ENCODE measurements at regions not wholly inside any gene's neighbourhood (a gene's known extent, or its start where the extent isn't known, plus 50 kb on each side); places are given as distances from the start of the nearest gene placed in this dataset.

DNA sequence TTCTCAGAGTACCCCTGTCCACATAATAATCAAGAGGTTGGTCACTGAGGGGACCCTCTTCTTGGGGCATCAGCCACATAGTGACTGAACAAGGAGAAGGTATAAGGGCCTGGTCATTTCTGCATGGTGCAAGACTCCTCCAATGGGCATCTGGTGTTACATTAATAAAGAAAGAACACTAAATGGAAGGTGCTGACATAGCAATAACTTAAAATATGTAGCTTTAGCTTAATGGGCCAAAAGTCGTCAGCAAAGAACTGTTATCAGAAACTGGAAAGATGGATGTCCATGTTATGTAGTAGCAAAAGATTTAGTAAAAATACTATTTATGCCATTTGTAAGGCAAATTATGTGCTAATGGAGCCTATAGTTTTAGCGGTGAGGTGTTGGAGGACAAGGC, 916.5 kb upstream of the SOX11 start:
- no peaks in the 10 kb centered on the region for H3K79me2 ChIP-seq (ENCODE audit: insufficient read depth, low read length)
- H3K4me3 ChIP-seq (replicated peaks in 1 of 3; ENCODE audit: insufficient read depth in 1 of 3, low read depth in 2 of 3, low read length in 3 of 3): no peak overlapping the region
- H2AFZ ChIP-seq (ENCODE audit: low read length): no peak overlapping the region
- ATAC-seq (no peak), FAIRE-seq (no peak), DNase-seq (ENCODE audit: low spot score) (no peak)
- H3K27me3 ChIP-seq (ENCODE audit: control insufficient read depth in 1 of 2, insufficient read depth in 2 of 2, low read length in 2 of 2): no peaks in the 10 kb centered on the region; a peak in 1 of 5 replicates
- 15% methylated on average over 2 of the region's 2 CpGs for WGBS (ENCODE audit: low lambda C conversion rate)
- no peak overlapping the region for H3K4me2 ChIP-seq (ENCODE audit: low read depth, low read length)
- TF ChIP-seq MAFK (conservative IDR thresholded peaks at IDR 0.05 in 1 of 2, IDR thresholded peaks at IDR 0.05 in 1 of 2; ENCODE audit: low read length in 2 of 2) (peak; percentile 73 to 91), MAFF (IDR thresholded peaks at IDR 0.05; ENCODE audit: low read depth, low read length) (peak; percentile 82), CHCHD3 (CRISPR knock-in tag; IDR thresholded peaks at IDR 0.05) (no peak)
- POLR2A ChIA-PET: no interaction called here
- H3K9me3 ChIP-seq (ENCODE audit: low read length): peaks cover 97% of the 10 kb centered on the region
- in situ Hi-C loops (cut with HindIII; ENCODE audit: extremely low pct_ligation_motif_present, low pct_unique_long_range_greater_than_20kb): no loop called here
- H3K27ac ChIP-seq (ENCODE audit: extremely low read length, insufficient read depth, low read length): no peak overlapping the region
- H4K20me1 ChIP-seq (ENCODE audit: insufficient read depth, low read length): no peaks in the 10 kb centered on the region
- BruUV-seq (replicated peaks): no TSS peak
- H3K9ac ChIP-seq (ENCODE audit: insufficient read depth, low read depth, low read length): no peak overlapping the region
- no peaks in the 10 kb centered on the region for H3K4me1 ChIP-seq (ENCODE audit: insufficient read depth, low read length)
- intact Hi-C loops (cut with micrococcal nuclease; ENCODE audit: unreplicated experiment): no loop called here
- no peaks in the 10 kb centered on the region for H3K36me3 ChIP-seq (replicated peaks in 1 of 2; ENCODE audit: control insufficient read depth in 1 of 2, insufficient read depth in 2 of 2, low read length in 2 of 2)
- CTCF ChIA-PET (ENCODE audit: low intra/inter-chr PET ratio, low total read pairs): no interaction called here

DNA sequence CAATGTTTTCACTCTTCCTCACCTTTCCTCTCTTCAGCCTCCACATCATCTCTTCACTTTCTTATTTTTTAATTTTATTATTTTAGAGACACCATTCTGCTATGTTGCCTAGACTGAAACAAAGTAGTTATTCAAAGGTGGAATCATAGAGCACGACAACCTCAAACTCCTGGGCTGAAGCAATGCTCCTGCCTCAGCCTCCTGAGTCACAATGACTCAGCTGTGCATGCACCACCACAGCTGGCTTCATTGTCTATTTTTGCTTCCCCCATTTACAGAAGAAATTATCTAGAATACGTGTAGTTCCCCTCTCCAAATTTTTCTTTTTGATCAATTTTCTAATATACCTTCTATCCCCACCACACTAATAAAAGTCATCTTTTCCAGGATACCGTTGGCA, 911.5 kb upstream of the SOX11 start:
- 0% methylated on average over 3 of the region's 3 CpGs for WGBS (ENCODE audit: low lambda C conversion rate)
- in situ Hi-C loops (cut with HindIII; ENCODE audit: extremely low pct_ligation_motif_present, low pct_unique_long_range_greater_than_20kb) (no loop called here), intact Hi-C loops (cut with micrococcal nuclease; ENCODE audit: unreplicated experiment) (no loop called here)
- no peaks in the 10 kb centered on the region; a peak in 1 of 5 replicates for H3K27me3 ChIP-seq (ENCODE audit: control insufficient read depth in 1 of 2, insufficient read depth in 2 of 2, low read length in 2 of 2)
- no peaks in the 10 kb centered on the region for H3K4me1 ChIP-seq (ENCODE audit: insufficient read depth, low read length)
- H2AFZ ChIP-seq (ENCODE audit: low read length): no peak overlapping the region
- no peak overlapping the region for H3K4me3 ChIP-seq (replicated peaks in 1 of 3; ENCODE audit: insufficient read depth in 1 of 3, low read depth in 2 of 3, low read length in 3 of 3)
- no peak overlapping the region for H3K4me2 ChIP-seq (ENCODE audit: low read depth, low read length)
- no peaks in the 10 kb centered on the region for H3K79me2 ChIP-seq (ENCODE audit: insufficient read depth, low read length)
- TF ChIP-seq, protein P1, sequence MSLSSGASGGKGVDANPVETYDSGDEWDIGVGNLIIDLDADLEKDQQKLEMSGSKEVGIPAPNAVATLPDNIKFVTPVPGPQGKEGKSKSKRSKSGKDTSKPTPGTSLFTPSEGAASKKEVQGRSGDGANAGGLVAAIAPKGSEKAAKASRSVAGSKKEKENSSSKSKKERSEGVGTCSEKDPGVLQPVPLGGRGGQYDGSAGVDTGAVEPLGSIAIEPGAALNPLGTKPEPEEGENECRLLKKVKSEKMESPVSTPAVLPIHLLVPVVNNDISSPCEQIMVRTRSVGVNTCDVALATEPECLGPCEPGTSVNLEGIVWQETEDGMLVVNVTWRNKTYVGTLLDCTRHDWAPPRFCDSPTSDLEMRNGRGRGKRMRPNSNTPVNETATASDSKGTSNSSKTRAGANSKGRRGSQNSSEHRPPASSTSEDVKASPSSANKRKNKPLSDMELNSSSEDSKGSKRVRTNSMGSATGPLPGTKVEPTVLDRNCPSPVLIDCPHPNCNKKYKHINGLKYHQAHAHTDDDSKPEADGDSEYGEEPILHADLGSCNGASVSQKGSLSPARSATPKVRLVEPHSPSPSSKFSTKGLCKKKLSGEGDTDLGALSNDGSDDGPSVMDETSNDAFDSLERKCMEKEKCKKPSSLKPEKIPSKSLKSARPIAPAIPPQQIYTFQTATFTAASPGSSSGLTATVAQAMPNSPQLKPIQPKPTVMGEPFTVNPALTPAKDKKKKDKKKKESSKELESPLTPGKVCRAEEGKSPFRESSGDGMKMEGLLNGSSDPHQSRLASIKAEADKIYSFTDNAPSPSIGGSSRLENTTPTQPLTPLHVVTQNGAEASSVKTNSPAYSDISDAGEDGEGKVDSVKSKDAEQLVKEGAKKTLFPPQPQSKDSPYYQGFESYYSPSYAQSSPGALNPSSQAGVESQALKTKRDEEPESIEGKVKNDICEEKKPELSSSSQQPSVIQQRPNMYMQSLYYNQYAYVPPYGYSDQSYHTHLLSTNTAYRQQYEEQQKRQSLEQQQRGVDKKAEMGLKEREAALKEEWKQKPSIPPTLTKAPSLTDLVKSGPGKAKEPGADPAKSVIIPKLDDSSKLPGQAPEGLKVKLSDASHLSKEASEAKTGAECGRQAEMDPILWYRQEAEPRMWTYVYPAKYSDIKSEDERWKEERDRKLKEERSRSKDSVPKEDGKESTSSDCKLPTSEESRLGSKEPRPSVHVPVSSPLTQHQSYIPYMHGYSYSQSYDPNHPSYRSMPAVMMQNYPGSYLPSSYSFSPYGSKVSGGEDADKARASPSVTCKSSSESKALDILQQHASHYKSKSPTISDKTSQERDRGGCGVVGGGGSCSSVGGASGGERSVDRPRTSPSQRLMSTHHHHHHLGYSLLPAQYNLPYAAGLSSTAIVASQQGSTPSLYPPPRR (CRISPR knock-in tag; IDR thresholded peaks at IDR 0.05; ENCODE audit: borderline replicate concordance): no peak
- TF ChIP-seq ZNF460 (CRISPR knock-in tag; IDR thresholded peaks at IDR 0.05; ENCODE audit: borderline replicate concordance): no peak
- TF ChIP-seq TEAD2 (CRISPR knock-in tag; IDR thresholded peaks at IDR 0.05): no peak
- TF ChIP-seq, protein P2, sequence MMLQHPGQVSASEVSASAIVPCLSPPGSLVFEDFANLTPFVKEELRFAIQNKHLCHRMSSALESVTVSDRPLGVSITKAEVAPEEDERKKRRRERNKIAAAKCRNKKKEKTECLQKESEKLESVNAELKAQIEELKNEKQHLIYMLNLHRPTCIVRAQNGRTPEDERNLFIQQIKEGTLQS (CRISPR knock-in tag; IDR thresholded peaks at IDR 0.05): no peak
- TF ChIP-seq, protein P3, sequence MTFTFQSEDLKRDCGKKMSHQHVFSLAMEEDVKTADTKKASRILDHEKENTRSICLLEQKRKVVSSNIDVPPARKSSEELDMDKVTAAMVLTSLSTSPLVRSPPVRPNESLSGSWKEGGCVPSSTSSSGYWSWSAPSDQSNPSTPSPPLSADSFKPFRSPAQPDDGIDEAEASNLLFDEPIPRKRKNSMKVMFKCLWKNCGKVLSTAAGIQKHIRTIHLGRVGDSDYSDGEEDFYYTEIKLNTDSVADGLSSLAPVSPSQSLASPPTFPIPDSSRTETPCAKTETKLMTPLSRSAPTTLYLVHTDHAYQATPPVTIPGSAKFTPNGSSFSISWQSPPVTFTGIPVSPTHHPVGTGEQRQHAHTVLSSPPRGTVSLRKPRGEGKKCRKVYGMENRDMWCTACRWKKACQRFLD (CRISPR knock-in tag; IDR thresholded peaks at IDR 0.05; ENCODE audit: borderline replicate concordance): no peak
- TF ChIP-seq ZNF781 (CRISPR knock-in tag; IDR thresholded peaks at IDR 0.05; ENCODE audit: borderline replicate concordance, not compliant biosample characterization): no peak
- TF ChIP-seq ZNF263 (CRISPR knock-in tag; IDR thresholded peaks at IDR 0.05): no peak
- TF ChIP-seq ZFX (CRISPR knock-in tag; IDR thresholded peaks at IDR 0.05; ENCODE audit: low read depth): no peak
- TF ChIP-seq ELF3 (CRISPR knock-in tag; IDR thresholded peaks at IDR 0.05): no peak
- H3K9me3 ChIP-seq (ENCODE audit: low read length): peaks cover 98% of the 10 kb centered on the region
- H3K36me3 ChIP-seq (replicated peaks in 1 of 2; ENCODE audit: control insufficient read depth in 1 of 2, insufficient read depth in 2 of 2, low read length in 2 of 2): no peaks in the 10 kb centered on the region
- no TSS peak for BruUV-seq (replicated peaks)
- CTCF ChIA-PET (ENCODE audit: low intra/inter-chr PET ratio, low total read pairs): no interaction called here
- FAIRE-seq (no peak), ATAC-seq (no peak), DNase-seq (ENCODE audit: low spot score) (no peak)
- POLR2A ChIA-PET: no interaction called here
- H3K27ac ChIP-seq (ENCODE audit: extremely low read length, insufficient read depth, low read length): no peak overlapping the region
- H3K9ac ChIP-seq (ENCODE audit: insufficient read depth, low read depth, low read length): no peak overlapping the region
- H4K20me1 ChIP-seq (ENCODE audit: insufficient read depth, low read length): no peaks in the 10 kb centered on the region
